HAP-1 (cell line): ENCODE measurements at regions not wholly inside any gene's neighbourhood (a gene's known extent, or its start where the extent isn't known, plus 50 kb on each side); places are given as distances from the start of the nearest gene placed in this dataset.

Experiments used
- DNase-seq, 2 experiments: peaks; one replicate each; pipeline ENCODE4 v3.0.0-alpha.2; 2016 to 2020; ENCODE audit warnings: low spot score in 2 of 2
- H3K27me3 ChIP-seq: fragments of 250-450 bp; sonication (Bioruptor Pico); 2 replicates; pipeline ENCODE4 v1.5.1; 2020; ENCODE audit warnings: low read depth, mild to moderate bottlenecking, moderate library complexity
- H3K36me3 ChIP-seq: fragments of 250-450 bp; sonication (Bioruptor Pico); replicated peaks from 2 replicates; pipeline ENCODE4 v1.5.1; 2020; ENCODE audit warnings: mild to moderate bottlenecking
- H3K4me1 ChIP-seq: fragments of 250-450 bp; sonication (Bioruptor Pico); 2 replicates; pipeline ENCODE4 v1.5.1; 2020; ENCODE audit warnings: mild to moderate bottlenecking
- H3K4me3 ChIP-seq: fragments of 250-450 bp; sonication (Bioruptor Pico); 2 replicates; pipeline ENCODE4 v1.5.1; 2020; ENCODE audit warnings: mild to moderate bottlenecking, moderate library complexity
- H3K9me3 ChIP-seq: fragments of 250-450 bp; sonication (Bioruptor Pico); 2 replicates; pipeline ENCODE4 v1.5.1; 2020; ENCODE audit warnings: mild to moderate bottlenecking, moderate library complexity
- in situ Hi-C: fragments of 300-500 bp; cut with MboI; formaldehyde crosslinking; loops from 3 replicates; pipeline ENCODE4 v1.14.3; 2020; ENCODE audit warnings: low sequenced_read_pairs, inconsistent platforms, mixed read lengths

GRCh38 chr18:10040287-10041011 lies 126.6 kb downstream of the VAPA start:
- Histone ChIP-seq H3K36me3 (no peaks in the 10 kb centered on the region), H3K4me1 (no peaks in the 10 kb centered on the region), H3K4me3 (no peak overlapping the region), H3K27me3 (no peaks in the 10 kb centered on the region), H3K9me3 (no peaks in the 10 kb centered on the region)
- DNase-seq, result no peak
- in situ Hi-C loops, result no loop called here

GRCh38 chr18:10041180-10041579 lies 127.4 kb downstream of the VAPA start:
- Histone ChIP-seq H3K27me3 (no peaks in the 10 kb centered on the region), H3K9me3 (no peaks in the 10 kb centered on the region), H3K36me3 (no peaks in the 10 kb centered on the region), H3K4me3 (no peak overlapping the region), H3K4me1 (no peaks in the 10 kb centered on the region)
- no peak for DNase-seq
- in situ Hi-C loops, result no loop called here

- H3K9me3 ChIP-seq, result no peaks in the 10 kb centered on the region
- in situ Hi-C loops, result no loop called here
- H3K4me1 ChIP-seq, result no peaks in the 10 kb centered on the region
- DNase-seq, result no peak
- no peak overlapping the region for H3K4me3 ChIP-seq
- H3K27me3 ChIP-seq, result no peaks in the 10 kb centered on the region
- no peaks in the 10 kb centered on the region for H3K36me3 ChIP-seq
These were observed 128.7 kb downstream of the VAPA start for GRCh38 chr18:10042492-10042891.

- H3K4me1 ChIP-seq, result no peaks in the 10 kb centered on the region
- DNase-seq, result no peak
- in situ Hi-C loops, result no loop called here
- H3K4me3 ChIP-seq, result no peak overlapping the region
- H3K36me3 ChIP-seq, result no peaks in the 10 kb centered on the region
- peaks cover 8% of the 10 kb centered on the region for H3K27me3 ChIP-seq
- no peaks in the 10 kb centered on the region for H3K9me3 ChIP-seq
These were observed 130.2 kb downstream of the VAPA start for GRCh38 chr18:10044054-10044453.

GRCh38 chr18:10045296-10045891 lies 131.6 kb downstream of the VAPA start:
- in situ Hi-C loops, result no loop called here
- Histone ChIP-seq H3K9me3 (no peaks in the 10 kb centered on the region), H3K27me3 (peaks cover 8% of the 10 kb centered on the region), H3K4me3 (no peak overlapping the region), H3K4me1 (no peaks in the 10 kb centered on the region), H3K36me3 (no peaks in the 10 kb centered on the region)
- DNase-seq, result no peak

GRCh38 chr18:10046178-10046807 lies 132.5 kb downstream of the VAPA start:
- DNase-seq, result no peak
- Histone ChIP-seq H3K9me3 (no peaks in the 10 kb centered on the region), H3K4me1 (no peaks in the 10 kb centered on the region), H3K4me3 (no peak overlapping the region), H3K36me3 (no peaks in the 10 kb centered on the region), H3K27me3 (peaks cover 8% of the 10 kb centered on the region)
- in situ Hi-C loops, result no loop called here

GRCh38 chr18:10047237-10047636 lies 133.4 kb downstream of the VAPA start:
- H3K36me3 ChIP-seq, result no peaks in the 10 kb centered on the region
- no peak for DNase-seq
- H3K4me1 ChIP-seq, result no peaks in the 10 kb centered on the region
- in situ Hi-C loops, result no loop called here
- no peaks in the 10 kb centered on the region for H3K9me3 ChIP-seq
- no peak overlapping the region for H3K4me3 ChIP-seq
- H3K27me3 ChIP-seq, result peaks cover 8% of the 10 kb centered on the region

- in situ Hi-C loops, result no loop called here
These were observed 135.9 kb downstream of the VAPA start for GRCh38 chr18:10049747-10050146.

GRCh38 chr18:10050956-10051355 lies 137.1 kb downstream of the VAPA start:
- Histone ChIP-seq H3K4me3 (no peak overlapping the region), H3K27me3 (peaks cover 8% of the 10 kb centered on the region), H3K9me3 (no peaks in the 10 kb centered on the region), H3K36me3 (no peaks in the 10 kb centered on the region), H3K4me1 (no peaks in the 10 kb centered on the region)
- DNase-seq, result no peak
- in situ Hi-C loops, result no loop called here

More at GRCh38 chr18:10049747-10050146, 135.9 kb downstream of the VAPA start:
- peaks cover 8% of the 10 kb centered on the region for H3K27me3 ChIP-seq
- no peak for DNase-seq
- H3K9me3 ChIP-seq, result no peaks in the 10 kb centered on the region
- no peak overlapping the region for H3K4me3 ChIP-seq
- no peaks in the 10 kb centered on the region for H3K36me3 ChIP-seq
- no peaks in the 10 kb centered on the region for H3K4me1 ChIP-seq

GRCh38 chr18:10051877-10052631 lies 138.2 kb downstream of the VAPA start:
- Histone ChIP-seq H3K4me3 (no peak overlapping the region), H3K27me3 (peaks cover 8% of the 10 kb centered on the region), H3K9me3 (no peaks in the 10 kb centered on the region), H3K4me1 (no peaks in the 10 kb centered on the region), H3K36me3 (no peaks in the 10 kb centered on the region)
- in situ Hi-C loops, result no loop called here
- DNase-seq, result no peak

GRCh38 chr18:10052871-10053270 lies 139.1 kb downstream of the VAPA start:
- in situ Hi-C loops, result no loop called here
- H3K27me3 ChIP-seq, result peaks cover 5% of the 10 kb centered on the region
- no peak for DNase-seq
- H3K36me3 ChIP-seq, result no peaks in the 10 kb centered on the region
- no peak overlapping the region for H3K4me3 ChIP-seq
- H3K4me1 ChIP-seq, result no peaks in the 10 kb centered on the region
- H3K9me3 ChIP-seq, result no peaks in the 10 kb centered on the region

- Histone ChIP-seq H3K36me3 (no peaks in the 10 kb centered on the region), H3K27me3 (no peaks in the 10 kb centered on the region), H3K4me3 (no peak overlapping the region), H3K9me3 (no peaks in the 10 kb centered on the region), H3K4me1 (no peaks in the 10 kb centered on the region)
- DNase-seq, result no peak
- in situ Hi-C loops, result no loop called here
These were observed 140.0 kb downstream of the VAPA start for GRCh38 chr18:10053861-10054260.

GRCh38 chr18:10054366-10054765 lies 140.6 kb downstream of the VAPA start:
- in situ Hi-C loops, result no loop called here
- Histone ChIP-seq H3K36me3 (no peaks in the 10 kb centered on the region), H3K4me1 (no peaks in the 10 kb centered on the region), H3K4me3 (no peak overlapping the region), H3K27me3 (no peaks in the 10 kb centered on the region), H3K9me3 (no peaks in the 10 kb centered on the region)
- DNase-seq, result no peak
